PC-3 (cell line): ENCODE measurements at regions not wholly inside any gene's neighbourhood (a gene's known extent, or its start where the extent isn't known, plus 50 kb on each side); places are given as distances from the start of the nearest gene placed in this dataset.

Source experiments
- ATAC-seq: fragments of 200-7000 bp; cut with Tn5 transposase; 2 replicates; pipeline ENCODE4 v1.9.1; 2020; ENCODE audit warnings: mild to moderate bottlenecking, moderate library complexity
- BruUV-seq: library from RNA; stranded (reverse); fragments of 400-500 nt; replicated peaks from 2 replicates; lab custom pipeline; 2021; lab: Mats Ljungman, UMichigan
- CTCF ChIA-PET: fragments of 300-600 bp; sonication (Branson Sonifier 250); formaldehyde crosslinking; loops from one replicate; lab custom pipeline; 2022; ENCODE audit warnings: antibody characterized with exemption; lab: Charles Lee
- POLR2A ChIA-PET: fragments of 300-600 bp; sonication (Branson Sonifier 250); formaldehyde crosslinking; loops from one replicate; lab custom pipeline; 2022; ENCODE audit warnings: antibody characterized with exemption; ENCODE audit not compliant: unreplicated experiment; lab: Charles Lee
- DNase-seq: peaks from one replicate; pipeline ENCODE4 v3.0.0-alpha.2; 2015
- H2AFZ ChIP-seq: fragments of 300-600 bp; sonication (generic); 2 replicates; pipeline ENCODE4 v1.6.0; 2016; ENCODE audit warnings: antibody characterized with exemption, low read length
- H3F3A ChIP-seq: fragments of 300-600 bp; sonication (generic); one replicate; pipeline ENCODE4 v1.6.0; 2017; ENCODE audit warnings: antibody characterized with exemption, low read length, control low read depth, mild to moderate bottlenecking; ENCODE audit not compliant: unreplicated experiment
- H3K27ac ChIP-seq: fragments of 300-600 bp; sonication (generic); 2 replicates; pipeline ENCODE4 v1.5.1; 2016; ENCODE audit warnings: mild to moderate bottlenecking, low read length
- H3K27me3 ChIP-seq: fragments of 300-600 bp; sonication (generic); 2 replicates; pipeline ENCODE4 v1.6.1; 2016; ENCODE audit warnings: low read length, mixed read lengths
- H3K36me3 ChIP-seq: fragments of 300-600 bp; sonication (generic); 2 replicates; pipeline ENCODE4 v1.6.1; 2016; ENCODE audit warnings: low read depth, mixed run types, low read length, mixed read lengths
- H3K4me1 ChIP-seq: fragments of 300-600 bp; sonication (generic); 2 replicates; pipeline ENCODE4 v1.5.1; 2016; ENCODE audit warnings: low read length; ENCODE audit not compliant: insufficient read depth
- H3K4me2 ChIP-seq: fragments of 300-600 bp; sonication (generic); 2 replicates; pipeline ENCODE4 v1.6.0; 2016; ENCODE audit warnings: low read length
- H3K4me3 ChIP-seq: fragments of 300-600 bp; sonication (generic); 2 replicates; pipeline ENCODE4 v1.5.1; 2016; ENCODE audit warnings: mild to moderate bottlenecking, low read length, mixed read lengths
- H3K79me2 ChIP-seq: fragments of 300-600 bp; sonication (generic); 2 replicates; pipeline ENCODE4 v1.6.1; 2017; ENCODE audit warnings: low read length, mixed read lengths
- H3K9ac ChIP-seq: fragments of 300-600 bp; sonication (generic); 2 replicates; pipeline ENCODE4 v1.6.0; 2016; ENCODE audit warnings: mild to moderate bottlenecking, low read length
- H3K9me2 ChIP-seq: fragments of 300-600 bp; sonication (generic); replicated peaks from 2 replicates; pipeline ENCODE4 v1.6.1; 2016; ENCODE audit warnings: mixed run types, low read length, mixed read lengths
- H3K9me3 ChIP-seq: fragments of 300-600 bp; sonication (generic); 2 replicates; pipeline ENCODE4 v1.6.1; 2016; ENCODE audit warnings: low read length, mixed read lengths
- H4K20me1 ChIP-seq: fragments of 300-600 bp; sonication (generic); 2 replicates; pipeline ENCODE4 v1.6.1; 2016; ENCODE audit warnings: low read length, mixed read lengths
- EZH2 ChIP-seq: fragments of 300-600 bp; sonication (generic); IDR thresholded peaks from one replicate; pipeline ENCODE4 v1.6.1; 2017; ENCODE audit warnings: antibody characterized with exemption, mild to moderate bottlenecking, low read length; ENCODE audit not compliant: unreplicated experiment
- EZH2phosphoT487 ChIP-seq: fragments of 300-600 bp; sonication (generic); IDR thresholded peaks from 2 replicates; pipeline ENCODE4 v1.6.1; 2018; ENCODE audit warnings: mild to moderate bottlenecking, antibody characterized with exemption, low read length, borderline replicate concordance
- intact Hi-C: fragments of 100-400 bp; cut with micrococcal nuclease; formaldehyde crosslinking; loops from 2 replicates; pipeline ENCODE4 v1.9.0; 2023
- TF ChIP-seq, protein P1 (sequence below): fragments of 300-600 bp; sonication (generic); conservative IDR thresholded peaks from 2 replicates; pipeline ENCODE4 v1.5.1; 2017; ENCODE audit warnings: antibody characterized with exemption, low read depth, mild to moderate bottlenecking, low read length

DNA sequence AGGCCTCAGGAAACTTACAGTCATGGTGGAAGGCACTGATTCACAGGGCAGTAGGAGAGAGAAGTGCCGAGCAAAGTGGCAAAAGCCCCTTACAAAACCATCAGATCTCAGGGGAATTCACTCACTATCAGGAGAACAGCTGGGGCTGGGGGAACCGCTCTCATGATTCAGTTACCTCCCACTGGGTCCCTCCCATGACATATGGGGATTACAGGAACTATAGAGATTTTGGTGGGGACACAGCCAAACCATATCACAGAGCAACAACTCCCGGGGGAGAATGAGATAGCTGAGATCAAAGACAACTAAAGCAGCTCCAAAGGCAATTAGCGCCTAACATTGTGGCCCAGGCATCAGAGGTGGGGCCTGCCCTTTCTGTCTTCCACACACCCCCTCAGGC is 85.4 kb upstream of the VOPP1 start:
- ATAC-seq (no peak), DNase-seq (no peak)
- no peak overlapping the region for H3K4me3 ChIP-seq
- no peaks in the 10 kb centered on the region for H3K9me3 ChIP-seq
- no peak overlapping the region for H3K9ac ChIP-seq
- TF ChIP-seq EZH2 (no peak), EZH2phosphoT487 (no peak)
- TF ChIP-seq, protein P1, sequence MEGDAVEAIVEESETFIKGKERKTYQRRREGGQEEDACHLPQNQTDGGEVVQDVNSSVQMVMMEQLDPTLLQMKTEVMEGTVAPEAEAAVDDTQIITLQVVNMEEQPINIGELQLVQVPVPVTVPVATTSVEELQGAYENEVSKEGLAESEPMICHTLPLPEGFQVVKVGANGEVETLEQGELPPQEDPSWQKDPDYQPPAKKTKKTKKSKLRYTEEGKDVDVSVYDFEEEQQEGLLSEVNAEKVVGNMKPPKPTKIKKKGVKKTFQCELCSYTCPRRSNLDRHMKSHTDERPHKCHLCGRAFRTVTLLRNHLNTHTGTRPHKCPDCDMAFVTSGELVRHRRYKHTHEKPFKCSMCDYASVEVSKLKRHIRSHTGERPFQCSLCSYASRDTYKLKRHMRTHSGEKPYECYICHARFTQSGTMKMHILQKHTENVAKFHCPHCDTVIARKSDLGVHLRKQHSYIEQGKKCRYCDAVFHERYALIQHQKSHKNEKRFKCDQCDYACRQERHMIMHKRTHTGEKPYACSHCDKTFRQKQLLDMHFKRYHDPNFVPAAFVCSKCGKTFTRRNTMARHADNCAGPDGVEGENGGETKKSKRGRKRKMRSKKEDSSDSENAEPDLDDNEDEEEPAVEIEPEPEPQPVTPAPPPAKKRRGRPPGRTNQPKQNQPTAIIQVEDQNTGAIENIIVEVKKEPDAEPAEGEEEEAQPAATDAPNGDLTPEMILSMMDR, result no peak
- no peak overlapping the region for H3K27ac ChIP-seq
- no TSS peak for BruUV-seq
- H4K20me1 ChIP-seq, result no peaks in the 10 kb centered on the region
- ChIA-PET CTCF (no interaction called here), POLR2A (no interaction called here)
- no peaks in the 10 kb centered on the region for H3K4me1 ChIP-seq
- intact Hi-C loops, result no loop called here
- H2AFZ ChIP-seq, result no peak overlapping the region
- no peak overlapping the region for H3K4me2 ChIP-seq
- no peaks in the 10 kb centered on the region for H3F3A ChIP-seq
- no peaks in the 10 kb centered on the region for H3K36me3 ChIP-seq
- H3K9me2 ChIP-seq, result no peaks in the 10 kb centered on the region
- no peaks in the 10 kb centered on the region for H3K27me3 ChIP-seq
- H3K79me2 ChIP-seq, result no peaks in the 10 kb centered on the region

- Histone ChIP-seq H2AFZ (no peak overlapping the region), H3F3A (no peaks in the 10 kb centered on the region), H3K4me1 (no peaks in the 10 kb centered on the region), H3K9me3 (no peaks in the 10 kb centered on the region), H3K9me2 (no peaks in the 10 kb centered on the region), H3K4me3 (no peak overlapping the region), H3K9ac (no peak overlapping the region), H3K27me3 (no peaks in the 10 kb centered on the region), H3K27ac (no peak overlapping the region), H3K79me2 (no peaks in the 10 kb centered on the region), H4K20me1 (no peaks in the 10 kb centered on the region), H3K36me3 (no peaks in the 10 kb centered on the region), H3K4me2 (no peak overlapping the region)
- no peak for DNase-seq
- BruUV-seq, result no TSS peak
- ATAC-seq, result no peak
- TF ChIP-seq EZH2phosphoT487, result no peak
- TF ChIP-seq, protein P1, result no peak
- TF ChIP-seq EZH2, result no peak
- intact Hi-C loops, result no loop called here
- POLR2A ChIA-PET, result no interaction called here
- CTCF ChIA-PET, result no interaction called here
These were observed 78.8 kb upstream of the VOPP1 start for GRCh38 chr7:55651057-55651456.

GRCh38 chr7:55649238-55649637 is 76.9 kb upstream of the VOPP1 start:
- Histone ChIP-seq H3K4me3 (no peak overlapping the region), H3K27me3 (no peaks in the 10 kb centered on the region), H3K79me2 (no peaks in the 10 kb centered on the region), H3K9me3 (no peaks in the 10 kb centered on the region), H3F3A (no peaks in the 10 kb centered on the region), H4K20me1 (no peaks in the 10 kb centered on the region), H3K9me2 (no peaks in the 10 kb centered on the region), H3K9ac (no peak overlapping the region), H3K4me1 (no peaks in the 10 kb centered on the region), H2AFZ (no peak overlapping the region), H3K36me3 (no peaks in the 10 kb centered on the region), H3K4me2 (no peak overlapping the region), H3K27ac (no peak overlapping the region)
- ATAC-seq, result no peak
- TF ChIP-seq EZH2phosphoT487 (no peak), EZH2 (no peak)
- TF ChIP-seq, protein P1, result no peak
- ChIA-PET CTCF (no interaction called here), POLR2A (no interaction called here)
- BruUV-seq, result no TSS peak
- intact Hi-C loops, result no loop called here
- DNase-seq, result no peak
